ENCODE measurements at regions not wholly inside any gene's neighbourhood (a gene's known extent, or its start where the extent isn't known, plus 50 kb on each side); places are given as distances from the start of the nearest gene placed in this dataset.

DNA sequence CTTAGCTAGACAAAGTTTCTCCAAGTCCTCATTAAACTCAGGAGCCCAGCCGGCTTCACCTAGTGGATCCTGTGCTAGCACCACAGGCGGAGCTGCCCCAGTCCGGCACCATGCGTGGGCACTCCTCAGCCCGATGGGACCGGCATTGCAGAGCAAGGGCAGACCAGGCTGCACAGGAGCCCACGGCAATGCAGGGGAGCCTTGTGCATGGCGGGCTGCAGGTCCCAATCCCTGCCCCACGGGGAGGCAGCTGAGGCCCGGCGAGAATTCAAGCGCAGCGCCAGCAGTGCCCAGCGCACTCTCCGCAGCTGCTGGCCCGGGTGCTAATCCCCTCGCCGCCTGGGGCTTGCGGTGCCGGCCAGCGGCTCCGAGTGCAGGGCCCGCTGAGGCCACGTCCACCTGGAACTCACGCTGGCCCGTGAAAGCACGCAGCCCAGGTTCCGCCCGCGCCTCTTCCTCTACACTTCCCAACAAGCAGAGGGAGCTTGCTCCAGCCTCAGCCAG lies 292.3 kb upstream of the EYS start:
- TF ChIP-seq, protein P1, sequence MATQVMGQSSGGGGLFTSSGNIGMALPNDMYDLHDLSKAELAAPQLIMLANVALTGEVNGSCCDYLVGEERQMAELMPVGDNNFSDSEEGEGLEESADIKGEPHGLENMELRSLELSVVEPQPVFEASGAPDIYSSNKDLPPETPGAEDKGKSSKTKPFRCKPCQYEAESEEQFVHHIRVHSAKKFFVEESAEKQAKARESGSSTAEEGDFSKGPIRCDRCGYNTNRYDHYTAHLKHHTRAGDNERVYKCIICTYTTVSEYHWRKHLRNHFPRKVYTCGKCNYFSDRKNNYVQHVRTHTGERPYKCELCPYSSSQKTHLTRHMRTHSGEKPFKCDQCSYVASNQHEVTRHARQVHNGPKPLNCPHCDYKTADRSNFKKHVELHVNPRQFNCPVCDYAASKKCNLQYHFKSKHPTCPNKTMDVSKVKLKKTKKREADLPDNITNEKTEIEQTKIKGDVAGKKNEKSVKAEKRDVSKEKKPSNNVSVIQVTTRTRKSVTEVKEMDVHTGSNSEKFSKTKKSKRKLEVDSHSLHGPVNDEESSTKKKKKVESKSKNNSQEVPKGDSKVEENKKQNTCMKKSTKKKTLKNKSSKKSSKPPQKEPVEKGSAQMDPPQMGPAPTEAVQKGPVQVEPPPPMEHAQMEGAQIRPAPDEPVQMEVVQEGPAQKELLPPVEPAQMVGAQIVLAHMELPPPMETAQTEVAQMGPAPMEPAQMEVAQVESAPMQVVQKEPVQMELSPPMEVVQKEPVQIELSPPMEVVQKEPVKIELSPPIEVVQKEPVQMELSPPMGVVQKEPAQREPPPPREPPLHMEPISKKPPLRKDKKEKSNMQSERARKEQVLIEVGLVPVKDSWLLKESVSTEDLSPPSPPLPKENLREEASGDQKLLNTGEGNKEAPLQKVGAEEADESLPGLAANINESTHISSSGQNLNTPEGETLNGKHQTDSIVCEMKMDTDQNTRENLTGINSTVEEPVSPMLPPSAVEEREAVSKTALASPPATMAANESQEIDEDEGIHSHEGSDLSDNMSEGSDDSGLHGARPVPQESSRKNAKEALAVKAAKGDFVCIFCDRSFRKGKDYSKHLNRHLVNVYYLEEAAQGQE (IDR thresholded peaks at IDR 0.05; ENCODE audit: low read depth) = no peak
- TF ChIP-seq CEBPB (IDR thresholded peaks at IDR 0.05) = no peak
- no peak for TF ChIP-seq EP300 (IDR thresholded peaks at IDR 0.05; ENCODE audit: borderline replicate concordance)
- no peak for TF ChIP-seq YY1 (IDR thresholded peaks at IDR 0.05; ENCODE audit: low read depth)
- no peak for TF ChIP-seq NFIC (IDR thresholded peaks at IDR 0.05)
- no peak for TF ChIP-seq RAD21 (IDR thresholded peaks at IDR 0.05; ENCODE audit: low read depth)
- TF ChIP-seq, protein P2, sequence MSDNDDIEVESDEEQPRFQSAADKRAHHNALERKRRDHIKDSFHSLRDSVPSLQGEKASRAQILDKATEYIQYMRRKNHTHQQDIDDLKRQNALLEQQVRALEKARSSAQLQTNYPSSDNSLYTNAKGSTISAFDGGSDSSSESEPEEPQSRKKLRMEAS (IDR thresholded peaks at IDR 0.05) = no peak
- TF ChIP-seq TAF1 (IDR thresholded peaks at IDR 0.05; ENCODE audit: low read depth) = no peak
- no peak for TF ChIP-seq TEAD4 (IDR thresholded peaks at IDR 0.05)
- no peak for TF ChIP-seq ZBTB7A (IDR thresholded peaks at IDR 0.05; ENCODE audit: low read depth)
- no peak for TF ChIP-seq CREB1 (IDR thresholded peaks at IDR 0.05; ENCODE audit: low read depth)
- TF ChIP-seq TCF12 (IDR thresholded peaks at IDR 0.05; ENCODE audit: low read depth) = no peak
